ENCODE measurements at regions not wholly inside any gene's neighbourhood (a gene's known extent, or its start where the extent isn't known, plus 50 kb on each side); places are given as distances from the start of the nearest gene placed in this dataset.

DNA sequence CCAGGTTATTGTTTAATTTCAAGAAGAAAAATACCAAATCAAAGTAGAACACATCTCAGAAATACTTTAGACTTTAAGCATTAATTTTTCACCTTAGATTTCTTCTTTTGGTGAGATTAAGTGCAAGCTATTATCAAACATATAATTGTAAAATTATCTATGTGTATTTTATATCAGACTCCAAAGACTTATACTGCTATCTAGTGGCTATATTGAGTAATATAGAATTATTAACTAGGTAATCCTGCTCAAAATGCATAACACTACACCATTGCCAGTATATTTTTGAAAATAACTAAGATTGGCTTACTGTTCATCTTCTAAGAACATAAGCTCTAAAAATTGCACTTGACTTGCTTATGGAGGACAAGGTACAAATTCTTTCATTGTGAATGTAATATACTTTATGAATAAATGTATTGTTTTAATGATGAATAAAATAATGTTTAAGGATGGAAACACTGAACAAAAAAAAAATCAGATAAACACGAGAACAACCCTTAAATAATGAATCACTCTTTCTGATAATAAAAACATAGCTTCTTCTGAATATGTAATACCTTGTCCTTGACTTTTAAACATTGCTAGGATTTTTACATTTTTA, 86.7 kb upstream of the GNAI1 start:
- DNase-seq (ENCODE audit: low read depth, low spot score) (no peak), FAIRE-seq (no peak), ATAC-seq (no peak)
- BruUV-seq (replicated peaks) = no TSS peak
- no peaks in the 10 kb centered on the region for H3K79me2 ChIP-seq (ENCODE audit: control insufficient read depth, insufficient read depth, low read length)
- in situ Hi-C loops (cut with MboI) (no loop called here), intact Hi-C loops (cut with micrococcal nuclease; ENCODE audit: unreplicated experiment) (no loop called here)
- no peaks in the 10 kb centered on the region for H4K20me1 ChIP-seq (ENCODE audit: control insufficient read depth, insufficient read depth)
- SMC1A ChIA-PET (ENCODE audit: uncharacterized antibody, unreplicated experiment) = no interaction called here
- WGBS (ENCODE audit: insufficient coverage, insufficient replicate concordance, low lambda C conversion rate, missing lambda C conversion rate) = 4% methylated on average over 1 of the region's 1 CpG
- CTCF ChIA-PET = interaction anchor here (0.6 to 2.9 kb wide), 3 partner anchors 12 to 751 kb away, joined by 3 to 8 read pairs (median 3); no protein-coding TSS in a partner anchor
- RAD21 ChIA-PET (ENCODE audit: unreplicated experiment) = interaction anchor here (1.4 kb wide), 1 partner anchor 749 kb away, joined by 3 read pairs; no protein-coding TSS in a partner anchor
- H3K27ac ChIP-seq (ENCODE audit: control insufficient read depth, insufficient read depth) = no peak overlapping the region
- H3K9me3 ChIP-seq (replicated peaks; ENCODE audit: control insufficient read depth, insufficient read depth, low read length) = no peaks in the 10 kb centered on the region; the same call in 2 of the 3 replicates
- no peaks in the 10 kb centered on the region for H3K36me3 ChIP-seq (ENCODE audit: control insufficient read depth in 2 of 2, insufficient read depth in 2 of 2, low read length in 1 of 2)
- H3K4me1 ChIP-seq (ENCODE audit: control insufficient read depth, insufficient read depth, low read length) = no peaks in the 10 kb centered on the region
- no peaks in the 10 kb centered on the region for H3K27me3 ChIP-seq (replicated peaks in 1 of 2; ENCODE audit: control insufficient read depth in 2 of 2, insufficient read depth in 2 of 2, low read length in 1 of 2)
- POLR2A ChIA-PET = no interaction called here
- H3K4me2 ChIP-seq (ENCODE audit: control insufficient read depth, insufficient read depth) = no peak overlapping the region
- H3K4me3 ChIP-seq = no peak overlapping the region
- H2AFZ ChIP-seq (ENCODE audit: control insufficient read depth, low read depth, low read length) = no peak overlapping the region
- no peak overlapping the region for H3K9ac ChIP-seq (ENCODE audit: control insufficient read depth, insufficient read depth, low read length)
- TF ChIP-seq SMARCA5 (IDR thresholded peaks at IDR 0.05) (no peak), KAT2A (conservative IDR thresholded peaks at IDR 0.05; ENCODE audit: control insufficient read depth, low read depth, low read length) (no peak), TBL1XR1 (IDR thresholded peaks at IDR 0.05; ENCODE audit: low read depth, low read length) (no peak), RCOR1 (conservative IDR thresholded peaks at IDR 0.05; ENCODE audit: low read depth, low read length) (no peak), SMAD1 (IDR thresholded peaks at IDR 0.05; ENCODE audit: low read depth, partially characterized antibody) (no peak), SUZ12 (IDR thresholded peaks at IDR 0.05; ENCODE audit: unreplicated experiment) (no peak), NR2F1 (conservative IDR thresholded peaks at IDR 0.05) (no peak), HDGF (IDR thresholded peaks at IDR 0.05) (no peak), YBX1 (IDR thresholded peaks at IDR 0.05) (no peak), ASH2L (IDR thresholded peaks at IDR 0.05; ENCODE audit: borderline replicate concordance, low read depth) (no peak), ZSCAN29 (IDR thresholded peaks at IDR 0.05) (no peak)
- TF ChIP-seq, protein P1, sequence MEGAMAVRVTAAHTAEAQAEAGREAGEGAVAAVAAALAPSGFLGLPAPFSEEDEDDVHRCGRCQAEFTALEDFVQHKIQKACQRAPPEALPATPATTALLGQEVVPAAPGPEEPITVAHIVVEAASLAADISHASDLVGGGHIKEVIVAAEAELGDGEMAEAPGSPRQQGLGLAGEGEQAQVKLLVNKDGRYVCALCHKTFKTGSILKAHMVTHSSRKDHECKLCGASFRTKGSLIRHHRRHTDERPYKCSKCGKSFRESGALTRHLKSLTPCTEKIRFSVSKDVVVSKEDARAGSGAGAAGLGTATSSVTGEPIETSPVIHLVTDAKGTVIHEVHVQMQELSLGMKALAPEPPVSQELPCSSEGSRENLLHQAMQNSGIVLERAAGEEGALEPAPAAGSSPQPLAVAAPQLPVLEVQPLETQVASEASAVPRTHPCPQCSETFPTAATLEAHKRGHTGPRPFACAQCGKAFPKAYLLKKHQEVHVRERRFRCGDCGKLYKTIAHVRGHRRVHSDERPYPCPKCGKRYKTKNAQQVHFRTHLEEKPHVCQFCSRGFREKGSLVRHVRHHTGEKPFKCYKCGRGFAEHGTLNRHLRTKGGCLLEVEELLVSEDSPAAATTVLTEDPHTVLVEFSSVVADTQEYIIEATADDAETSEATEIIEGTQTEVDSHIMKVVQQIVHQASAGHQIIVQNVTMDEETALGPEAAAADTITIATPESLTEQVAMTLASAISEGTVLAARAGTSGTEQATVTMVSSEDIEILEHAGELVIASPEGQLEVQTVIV (IDR thresholded peaks at IDR 0.05; ENCODE audit: borderline replicate concordance, partially characterized antibody) = no peak
- TF ChIP-seq, protein P2, sequence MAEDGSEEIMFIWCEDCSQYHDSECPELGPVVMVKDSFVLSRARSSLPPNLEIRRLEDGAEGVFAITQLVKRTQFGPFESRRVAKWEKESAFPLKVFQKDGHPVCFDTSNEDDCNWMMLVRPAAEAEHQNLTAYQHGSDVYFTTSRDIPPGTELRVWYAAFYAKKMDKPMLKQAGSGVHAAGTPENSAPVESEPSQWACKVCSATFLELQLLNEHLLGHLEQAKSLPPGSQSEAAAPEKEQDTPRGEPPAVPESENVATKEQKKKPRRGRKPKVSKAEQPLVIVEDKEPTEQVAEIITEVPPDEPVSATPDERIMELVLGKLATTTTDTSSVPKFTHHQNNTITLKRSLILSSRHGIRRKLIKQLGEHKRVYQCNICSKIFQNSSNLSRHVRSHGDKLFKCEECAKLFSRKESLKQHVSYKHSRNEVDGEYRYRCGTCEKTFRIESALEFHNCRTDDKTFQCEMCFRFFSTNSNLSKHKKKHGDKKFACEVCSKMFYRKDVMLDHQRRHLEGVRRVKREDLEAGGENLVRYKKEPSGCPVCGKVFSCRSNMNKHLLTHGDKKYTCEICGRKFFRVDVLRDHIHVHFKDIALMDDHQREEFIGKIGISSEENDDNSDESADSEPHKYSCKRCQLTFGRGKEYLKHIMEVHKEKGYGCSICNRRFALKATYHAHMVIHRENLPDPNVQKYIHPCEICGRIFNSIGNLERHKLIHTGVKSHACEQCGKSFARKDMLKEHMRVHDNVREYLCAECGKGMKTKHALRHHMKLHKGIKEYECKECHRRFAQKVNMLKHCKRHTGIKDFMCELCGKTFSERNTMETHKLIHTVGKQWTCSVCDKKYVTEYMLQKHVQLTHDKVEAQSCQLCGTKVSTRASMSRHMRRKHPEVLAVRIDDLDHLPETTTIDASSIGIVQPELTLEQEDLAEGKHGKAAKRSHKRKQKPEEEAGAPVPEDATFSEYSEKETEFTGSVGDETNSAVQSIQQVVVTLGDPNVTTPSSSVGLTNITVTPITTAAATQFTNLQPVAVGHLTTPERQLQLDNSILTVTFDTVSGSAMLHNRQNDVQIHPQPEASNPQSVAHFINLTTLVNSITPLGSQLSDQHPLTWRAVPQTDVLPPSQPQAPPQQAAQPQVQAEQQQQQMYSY (CRISPR knock-in tag; IDR thresholded peaks at IDR 0.05) = no peak
- TF ChIP-seq, protein P3, sequence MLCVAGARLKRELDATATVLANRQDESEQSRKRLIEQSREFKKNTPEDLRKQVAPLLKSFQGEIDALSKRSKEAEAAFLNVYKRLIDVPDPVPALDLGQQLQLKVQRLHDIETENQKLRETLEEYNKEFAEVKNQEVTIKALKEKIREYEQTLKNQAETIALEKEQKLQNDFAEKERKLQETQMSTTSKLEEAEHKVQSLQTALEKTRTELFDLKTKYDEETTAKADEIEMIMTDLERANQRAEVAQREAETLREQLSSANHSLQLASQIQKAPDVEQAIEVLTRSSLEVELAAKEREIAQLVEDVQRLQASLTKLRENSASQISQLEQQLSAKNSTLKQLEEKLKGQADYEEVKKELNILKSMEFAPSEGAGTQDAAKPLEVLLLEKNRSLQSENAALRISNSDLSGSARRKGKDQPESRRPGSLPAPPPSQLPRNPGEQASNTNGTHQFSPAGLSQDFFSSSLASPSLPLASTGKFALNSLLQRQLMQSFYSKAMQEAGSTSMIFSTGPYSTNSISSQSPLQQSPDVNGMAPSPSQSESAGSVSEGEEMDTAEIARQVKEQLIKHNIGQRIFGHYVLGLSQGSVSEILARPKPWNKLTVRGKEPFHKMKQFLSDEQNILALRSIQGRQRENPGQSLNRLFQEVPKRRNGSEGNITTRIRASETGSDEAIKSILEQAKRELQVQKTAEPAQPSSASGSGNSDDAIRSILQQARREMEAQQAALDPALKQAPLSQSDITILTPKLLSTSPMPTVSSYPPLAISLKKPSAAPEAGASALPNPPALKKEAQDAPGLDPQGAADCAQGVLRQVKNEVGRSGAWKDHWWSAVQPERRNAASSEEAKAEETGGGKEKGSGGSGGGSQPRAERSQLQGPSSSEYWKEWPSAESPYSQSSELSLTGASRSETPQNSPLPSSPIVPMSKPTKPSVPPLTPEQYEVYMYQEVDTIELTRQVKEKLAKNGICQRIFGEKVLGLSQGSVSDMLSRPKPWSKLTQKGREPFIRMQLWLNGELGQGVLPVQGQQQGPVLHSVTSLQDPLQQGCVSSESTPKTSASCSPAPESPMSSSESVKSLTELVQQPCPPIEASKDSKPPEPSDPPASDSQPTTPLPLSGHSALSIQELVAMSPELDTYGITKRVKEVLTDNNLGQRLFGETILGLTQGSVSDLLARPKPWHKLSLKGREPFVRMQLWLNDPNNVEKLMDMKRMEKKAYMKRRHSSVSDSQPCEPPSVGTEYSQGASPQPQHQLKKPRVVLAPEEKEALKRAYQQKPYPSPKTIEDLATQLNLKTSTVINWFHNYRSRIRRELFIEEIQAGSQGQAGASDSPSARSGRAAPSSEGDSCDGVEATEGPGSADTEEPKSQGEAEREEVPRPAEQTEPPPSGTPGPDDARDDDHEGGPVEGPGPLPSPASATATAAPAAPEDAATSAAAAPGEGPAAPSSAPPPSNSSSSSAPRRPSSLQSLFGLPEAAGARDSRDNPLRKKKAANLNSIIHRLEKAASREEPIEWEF (IDR thresholded peaks at IDR 0.05; ENCODE audit: insufficient replicate concordance, low read depth, low read length) = no peak
